CD4-positive, alpha-beta T cell treated with Interleukin-4 for 4 hours (primary cell): ENCODE measurements at regions not wholly inside any gene's neighbourhood (a gene's known extent, or its start where the extent isn't known, plus 50 kb on each side); places are given as distances from the start of the nearest gene placed in this dataset.

Experiments used
- DNase-seq: peaks from one replicate; pipeline ENCODE4 v3.0.0-alpha.2; 2020

GRCh38 chr13:59441596-59442280 is 722.0 kb downstream of the DIAPH3 start:
- DNase-seq, result no peak

GRCh38 chr13:59442461-59442860 is 721.3 kb downstream of the DIAPH3 start:
- DNase-seq, result no peak

GRCh38 chr13:59442944-59443486 is 720.7 kb downstream of the DIAPH3 start:
- DNase-seq, result no peak

GRCh38 chr13:59444210-59444857 is 719.4 kb downstream of the DIAPH3 start:
- no peak for DNase-seq

GRCh38 chr13:59445812-59446211 is 717.9 kb downstream of the DIAPH3 start:
- no peak for DNase-seq

- DNase-seq, result no peak
Observed at GRCh38 chr13:59446391-59446790, 717.3 kb downstream of the DIAPH3 start.

GRCh38 chr13:59447031-59447430 is 716.7 kb downstream of the DIAPH3 start:
- DNase-seq, result no peak

- no peak for DNase-seq
Observed at GRCh38 chr13:59447846-59448620, 715.7 kb downstream of the DIAPH3 start.

GRCh38 chr13:59449750-59450149 is 714.0 kb downstream of the DIAPH3 start:
- no peak for DNase-seq

- DNase-seq, result no peak
Observed at GRCh38 chr13:59450229-59450628, 713.5 kb downstream of the DIAPH3 start.

- no peak for DNase-seq
Observed at GRCh38 chr13:59451236-59451635, 712.5 kb downstream of the DIAPH3 start.

GRCh38 chr13:59452189-59452890 is 711.4 kb downstream of the DIAPH3 start:
- DNase-seq, result no peak

GRCh38 chr13:59458908-59459579 is 704.7 kb downstream of the DIAPH3 start:
- no peak for DNase-seq

GRCh38 chr13:59459972-59460371 is 703.8 kb downstream of the DIAPH3 start:
- DNase-seq, result no peak

GRCh38 chr13:59461411-59461810 is 702.3 kb downstream of the DIAPH3 start:
- DNase-seq, result no peak

GRCh38 chr13:59463023-59463422 is 700.7 kb downstream of the DIAPH3 start:
- DNase-seq, result no peak

- DNase-seq, result no peak
Observed at GRCh38 chr13:59464926-59465325, 698.8 kb downstream of the DIAPH3 start.

- no peak for DNase-seq
Observed at GRCh38 chr13:59468396-59468795, 695.3 kb downstream of the DIAPH3 start.

- DNase-seq, result no peak
Observed at GRCh38 chr13:59471106-59471505, 692.6 kb downstream of the DIAPH3 start.

- no peak for DNase-seq
Observed at GRCh38 chr13:59472134-59472533, 691.6 kb downstream of the DIAPH3 start.

GRCh38 chr13:59474696-59475095 is 689.0 kb downstream of the DIAPH3 start:
- DNase-seq, result no peak

GRCh38 chr13:59475911-59476310 is 687.8 kb downstream of the DIAPH3 start:
- no peak for DNase-seq
